Activated CD4-positive, alpha-beta T cell treated with anti-CD3 and anti-CD28 coated beads, Interleukin-2, amount 10 ng/mL, durations not matched to agents 24 days and 14 days (primary cell): ENCODE measurements at regions not wholly inside any gene's neighbourhood (a gene's known extent, or its start where the extent isn't known, plus 50 kb on each side); places are given as distances from the start of the nearest gene placed in this dataset.

ENCODE experiments used
- DNase-seq: peaks from one replicate; pipeline ENCODE4 v3.0.0; 2022
- H3K27ac Mint-ChIP-seq: one replicate; pipeline ENCODE4 v1.8.0; 2022; ENCODE audit warnings: mild to moderate bottlenecking, mixed read lengths
- H3K27me3 Mint-ChIP-seq: one replicate; pipeline ENCODE4 v1.8.0; 2022; ENCODE audit warnings: mixed read lengths
- H3K36me3 Mint-ChIP-seq: one replicate; pipeline ENCODE4 v1.8.0; 2022; ENCODE audit warnings: low read depth, mild to moderate bottlenecking, mixed read lengths
- H3K4me1 Mint-ChIP-seq: one replicate; pipeline ENCODE4 v1.8.0; 2021; ENCODE audit warnings: mixed read lengths
- H3K4me3 Mint-ChIP-seq: one replicate; pipeline ENCODE4 v1.8.0; 2022; ENCODE audit warnings: mild to moderate bottlenecking, moderate library complexity, mixed read lengths
- H3K9me3 Mint-ChIP-seq: one replicate; pipeline ENCODE4 v1.8.0; 2021; ENCODE audit warnings: mixed read lengths
- intact Hi-C: fragments of 100-400 bp; cut with micrococcal nuclease; formaldehyde crosslinking; loops from one replicate; pipeline ENCODE4 v1.15.1; 2023

GRCh38 chr10:71031603-71032002 is 143.2 kb upstream of the PCBD1 start:
- DNase-seq, result no peak
- Mint-ChIP-seq H3K27me3 (no peaks in the 10 kb centered on the region), H3K4me3 (no peak overlapping the region), H3K9me3 (no peaks in the 10 kb centered on the region), H3K4me1 (no peaks in the 10 kb centered on the region), H3K36me3 (no peaks in the 10 kb centered on the region), H3K27ac (no peak overlapping the region)
- intact Hi-C loops, result no loop called here

GRCh38 chr10:71032887-71033286 is 144.5 kb upstream of the PCBD1 start:
- no peaks in the 10 kb centered on the region for H3K4me1 Mint-ChIP-seq

GRCh38 chr10:71033396-71033980 is 145.1 kb upstream of the PCBD1 start:
- DNase-seq, result no peak
- Mint-ChIP-seq H3K4me1 (no peaks in the 10 kb centered on the region), H3K27me3 (no peaks in the 10 kb centered on the region), H3K36me3 (no peaks in the 10 kb centered on the region), H3K9me3 (no peaks in the 10 kb centered on the region), H3K4me3 (no peak overlapping the region), H3K27ac (no peak overlapping the region)
- intact Hi-C loops, result no loop called here

More at GRCh38 chr10:71032887-71033286, 144.5 kb upstream of the PCBD1 start:
- no peak for DNase-seq
- Mint-ChIP-seq H3K4me3 (no peak overlapping the region), H3K9me3 (no peaks in the 10 kb centered on the region), H3K36me3 (no peaks in the 10 kb centered on the region), H3K27ac (no peak overlapping the region), H3K27me3 (no peaks in the 10 kb centered on the region)
- intact Hi-C loops, result no loop called here

- Mint-ChIP-seq H3K4me3 (no peak overlapping the region), H3K27ac (no peak overlapping the region), H3K27me3 (no peaks in the 10 kb centered on the region), H3K36me3 (no peaks in the 10 kb centered on the region), H3K9me3 (no peaks in the 10 kb centered on the region), H3K4me1 (no peaks in the 10 kb centered on the region)
- intact Hi-C loops, result no loop called here
- DNase-seq, result no peak
These were observed 147.3 kb upstream of the PCBD1 start for GRCh38 chr10:71035511-71036296.

- H3K36me3 Mint-ChIP-seq, result no peaks in the 10 kb centered on the region
- H3K4me1 Mint-ChIP-seq, result no peaks in the 10 kb centered on the region
- no peak for DNase-seq
- H3K9me3 Mint-ChIP-seq, result no peaks in the 10 kb centered on the region
- H3K27ac Mint-ChIP-seq, result no peak overlapping the region
- no peaks in the 10 kb centered on the region for H3K27me3 Mint-ChIP-seq
- intact Hi-C loops, result no loop called here
- H3K4me3 Mint-ChIP-seq, result no peak overlapping the region
These were observed 148.1 kb upstream of the PCBD1 start for GRCh38 chr10:71036297-71036966.

GRCh38 chr10:71038091-71038633 is 149.8 kb upstream of the PCBD1 start:
- no peaks in the 10 kb centered on the region for H3K9me3 Mint-ChIP-seq
- no peak overlapping the region for H3K27ac Mint-ChIP-seq
- H3K36me3 Mint-ChIP-seq, result no peaks in the 10 kb centered on the region
- no peaks in the 10 kb centered on the region for H3K27me3 Mint-ChIP-seq
- no peak overlapping the region for H3K4me3 Mint-ChIP-seq
- H3K4me1 Mint-ChIP-seq, result no peaks in the 10 kb centered on the region
- DNase-seq, result no peak
- intact Hi-C loops, result no loop called here

GRCh38 chr10:71038921-71039320 is 150.6 kb upstream of the PCBD1 start:
- intact Hi-C loops, result no loop called here
- DNase-seq, result no peak
- no peak overlapping the region for H3K4me3 Mint-ChIP-seq
- H3K27ac Mint-ChIP-seq, result no peak overlapping the region
- no peaks in the 10 kb centered on the region for H3K36me3 Mint-ChIP-seq
- H3K9me3 Mint-ChIP-seq, result no peaks in the 10 kb centered on the region
- no peaks in the 10 kb centered on the region for H3K27me3 Mint-ChIP-seq
- no peaks in the 10 kb centered on the region for H3K4me1 Mint-ChIP-seq

GRCh38 chr10:71039551-71039950 is 151.2 kb upstream of the PCBD1 start:
- no peaks in the 10 kb centered on the region for H3K36me3 Mint-ChIP-seq

GRCh38 chr10:71040343-71040742 is 152.0 kb upstream of the PCBD1 start:
- Mint-ChIP-seq H3K4me3 (no peak overlapping the region), H3K36me3 (no peaks in the 10 kb centered on the region), H3K9me3 (no peaks in the 10 kb centered on the region), H3K27me3 (no peaks in the 10 kb centered on the region), H3K4me1 (no peaks in the 10 kb centered on the region), H3K27ac (no peak overlapping the region)
- intact Hi-C loops, result no loop called here
- no peak for DNase-seq

More at GRCh38 chr10:71039551-71039950, 151.2 kb upstream of the PCBD1 start:
- no peak overlapping the region for H3K4me3 Mint-ChIP-seq
- DNase-seq, result no peak
- H3K27me3 Mint-ChIP-seq, result no peaks in the 10 kb centered on the region
- H3K9me3 Mint-ChIP-seq, result no peaks in the 10 kb centered on the region
- H3K4me1 Mint-ChIP-seq, result no peaks in the 10 kb centered on the region
- H3K27ac Mint-ChIP-seq, result no peak overlapping the region
- intact Hi-C loops, result no loop called here

GRCh38 chr10:71040846-71041605 is 152.7 kb upstream of the PCBD1 start:
- intact Hi-C loops, result no loop called here
- no peaks in the 10 kb centered on the region for H3K9me3 Mint-ChIP-seq
- DNase-seq, result no peak

GRCh38 chr10:71042216-71042615 is 153.9 kb upstream of the PCBD1 start:
- Mint-ChIP-seq H3K9me3 (no peaks in the 10 kb centered on the region), H3K36me3 (no peaks in the 10 kb centered on the region), H3K4me3 (no peak overlapping the region), H3K27ac (no peak overlapping the region), H3K27me3 (no peaks in the 10 kb centered on the region), H3K4me1 (no peaks in the 10 kb centered on the region)
- DNase-seq, result no peak
- intact Hi-C loops, result no loop called here

More at GRCh38 chr10:71040846-71041605, 152.7 kb upstream of the PCBD1 start:
- Mint-ChIP-seq H3K36me3 (no peaks in the 10 kb centered on the region), H3K4me3 (no peak overlapping the region), H3K27ac (no peak overlapping the region), H3K4me1 (no peaks in the 10 kb centered on the region), H3K27me3 (no peaks in the 10 kb centered on the region)

GRCh38 chr10:71042699-71043098 is 154.3 kb upstream of the PCBD1 start:
- Mint-ChIP-seq H3K27ac (no peak overlapping the region), H3K4me1 (no peaks in the 10 kb centered on the region), H3K9me3 (no peaks in the 10 kb centered on the region)

GRCh38 chr10:71043858-71044257 is 155.5 kb upstream of the PCBD1 start:
- no peaks in the 10 kb centered on the region for H3K9me3 Mint-ChIP-seq
- no peaks in the 10 kb centered on the region for H3K27me3 Mint-ChIP-seq
- no peak overlapping the region for H3K27ac Mint-ChIP-seq
- no peaks in the 10 kb centered on the region for H3K4me1 Mint-ChIP-seq
- DNase-seq, result no peak
- H3K36me3 Mint-ChIP-seq, result no peaks in the 10 kb centered on the region
- intact Hi-C loops, result no loop called here
- H3K4me3 Mint-ChIP-seq, result no peak overlapping the region

More at GRCh38 chr10:71042699-71043098, 154.3 kb upstream of the PCBD1 start:
- DNase-seq, result no peak
- Mint-ChIP-seq H3K4me3 (no peak overlapping the region), H3K27me3 (no peaks in the 10 kb centered on the region), H3K36me3 (no peaks in the 10 kb centered on the region)
- intact Hi-C loops, result no loop called here
